HEK293 (cell line): ENCODE measurements at regions not wholly inside any gene's neighbourhood (a gene's known extent, or its start where the extent isn't known, plus 50 kb on each side); places are given as distances from the start of the nearest gene placed in this dataset.

Experiments used
- CTCF ChIA-PET: fragments of 350-600 bp; formaldehyde crosslinking; extraction: SDS; loops from one replicate; lab custom pipeline; 2021; ENCODE audit warnings: antibody characterized with exemption; lab: Yijun Ruan, JAX
- POLR2A ChIA-PET: fragments of 300-600 bp; formaldehyde crosslinking; extraction: SDS; loops from one replicate; lab custom pipeline; 2020; ENCODE audit warnings: antibody characterized with exemption, inconsistent platforms; lab: Yijun Ruan, JAX
- H3K27ac ChIP-seq: fragments of 200-500 bp; sonication (Bioruptor generic); 2 replicates; pipeline ENCODE4 v1.5.1; 2014; ENCODE audit warnings: low read depth, low read length, control low read depth, inconsistent platforms; ENCODE audit errors: extremely low read depth
- H3K36me3 ChIP-seq, 2 experiments: fragments of 200-500 bp in 1 of 2; sonication (Bioruptor generic) in 1 of 2; 1 replicate in 1 of 2; 2 replicates in 1 of 2; pipeline ENCODE4 v1.5.1; 2014 to 2017; ENCODE audit warnings: inconsistent platforms in 2 of 2, low read length in 2 of 2; ENCODE audit not compliant: control insufficient read depth in 2 of 2, insufficient read depth in 1 of 2
- H3K4me1 ChIP-seq: fragments of 200-500 bp; sonication (Bioruptor generic); 2 replicates; pipeline ENCODE4 v1.5.1; 2014; ENCODE audit warnings: mild to moderate bottlenecking, low read length, inconsistent platforms; ENCODE audit not compliant: control insufficient read depth, insufficient read depth
- H3K4me3 ChIP-seq: 2 replicates; pipeline ENCODE4 v1.5.1; 2011; ENCODE audit warnings: low read depth, mild to moderate bottlenecking, control low read depth, low read length, moderate library complexity
- H3K9me3 ChIP-seq: fragments of 200-500 bp; sonication (Bioruptor generic); 2 replicates; pipeline ENCODE4 v1.5.1; 2014; ENCODE audit warnings: low read depth, low read length, inconsistent platforms; ENCODE audit not compliant: control insufficient read depth, insufficient read depth
- HOXC10 ChIP-seq: sonication (generic); formaldehyde crosslinking; IDR thresholded peaks from 2 replicates; pipeline ENCODE4 v1.8.1; 2023; ENCODE audit warnings: mild to moderate bottlenecking, missing genetic modification reagents
- SP2 ChIP-seq: fragments of 450-650 bp; formaldehyde crosslinking; IDR thresholded peaks from 2 replicates; pipeline ENCODE4 v1.5.1; 2016; ENCODE audit warnings: missing biosample characterization, missing genetic modification characterization
- TCF7L2 ChIP-seq: IDR thresholded peaks from 2 replicates; pipeline ENCODE4 v1.6.1; 2011; ENCODE audit warnings: low read depth, mild to moderate bottlenecking, inconsistent platforms, low read length, moderate library complexity, borderline replicate concordance
- ZBTB21 ChIP-seq: fragments of 450-650 bp; formaldehyde crosslinking; IDR thresholded peaks from 2 replicates; pipeline ENCODE4 v1.5.1; 2017; ENCODE audit warnings: missing biosample characterization, missing genetic modification characterization
- ZBTB48 ChIP-seq: fragments of 450-650 bp; formaldehyde crosslinking; IDR thresholded peaks from 2 replicates; pipeline ENCODE4 v1.5.1; 2016; ENCODE audit warnings: missing biosample characterization, missing genetic modification characterization
- ZBTB7A ChIP-seq: fragments of 450-650 bp; formaldehyde crosslinking; IDR thresholded peaks from 2 replicates; pipeline ENCODE4 v1.5.1; 2016; ENCODE audit warnings: low read depth, missing biosample characterization, missing genetic modification characterization
- ZFP37 ChIP-seq: fragments of 450-650 bp; formaldehyde crosslinking; IDR thresholded peaks from 2 replicates; pipeline ENCODE4 v1.5.1; 2016; ENCODE audit warnings: missing biosample characterization, missing genetic modification characterization
- ZFP41 ChIP-seq: fragments of 450-650 bp; formaldehyde crosslinking; IDR thresholded peaks from 2 replicates; pipeline ENCODE4 v1.5.1; 2016; ENCODE audit warnings: missing biosample characterization, missing genetic modification characterization, borderline replicate concordance
- ZFP69B ChIP-seq: fragments of 450-650 bp; formaldehyde crosslinking; IDR thresholded peaks from 2 replicates; pipeline ENCODE4 v1.5.1; 2016; ENCODE audit warnings: missing biosample characterization, missing genetic modification characterization
- ZNF138 ChIP-seq: fragments of 450-650 bp; formaldehyde crosslinking; IDR thresholded peaks from 2 replicates; pipeline ENCODE4 v1.5.1; 2016; ENCODE audit warnings: missing biosample characterization, missing genetic modification characterization, borderline replicate concordance
- ZNF146 ChIP-seq: fragments of 450-650 bp; formaldehyde crosslinking; IDR thresholded peaks from 2 replicates; pipeline ENCODE4 v1.5.1; 2016; ENCODE audit warnings: missing biosample characterization, missing genetic modification characterization
- ZNF16 ChIP-seq: fragments of 450-650 bp; formaldehyde crosslinking; IDR thresholded peaks from 2 replicates; pipeline ENCODE4 v1.5.1; 2016; ENCODE audit warnings: low read depth, missing biosample characterization, missing genetic modification characterization
- ZNF184 ChIP-seq: fragments of 450-650 bp; IDR thresholded peaks from 2 replicates; pipeline ENCODE4 v1.5.1; 2018; ENCODE audit warnings: missing biosample characterization, mild to moderate bottlenecking, missing genetic modification characterization
- ZNF2 ChIP-seq: fragments of 450-650 bp; formaldehyde crosslinking; IDR thresholded peaks from 2 replicates; pipeline ENCODE4 v1.5.1; 2016; ENCODE audit warnings: missing biosample characterization, missing genetic modification characterization
- ZNF24 ChIP-seq: fragments of 450-650 bp; formaldehyde crosslinking; IDR thresholded peaks from 2 replicates; pipeline ENCODE4 v1.5.1; 2016; ENCODE audit warnings: missing biosample characterization, missing genetic modification characterization
- ZNF266 ChIP-seq: fragments of 450-650 bp; formaldehyde crosslinking; IDR thresholded peaks from 2 replicates; pipeline ENCODE4 v1.5.1; 2016; ENCODE audit warnings: missing biosample characterization, missing genetic modification characterization, low read depth
- ZNF324 ChIP-seq: fragments of 450-650 bp; formaldehyde crosslinking; IDR thresholded peaks from 2 replicates; pipeline ENCODE4 v1.5.1; 2016; ENCODE audit warnings: missing biosample characterization, missing genetic modification characterization
- ZNF404 ChIP-seq: fragments of 450-650 bp; formaldehyde crosslinking; IDR thresholded peaks from 2 replicates; pipeline ENCODE4 v1.5.1; 2017; ENCODE audit warnings: missing biosample characterization, missing genetic modification characterization
- ZNF426 ChIP-seq: fragments of 450-650 bp; formaldehyde crosslinking; IDR thresholded peaks from 2 replicates; pipeline ENCODE4 v1.5.1; 2017; ENCODE audit warnings: missing biosample characterization, missing genetic modification characterization, mild to moderate bottlenecking, inconsistent platforms, moderate library complexity
- ZNF549 ChIP-seq: fragments of 450-650 bp; IDR thresholded peaks from 2 replicates; pipeline ENCODE4 v1.5.1; 2018; ENCODE audit warnings: missing biosample characterization, missing genetic modification characterization, mild to moderate bottlenecking, inconsistent platforms, moderate library complexity
- ZNF558 ChIP-seq: fragments of 450-650 bp; formaldehyde crosslinking; IDR thresholded peaks from 2 replicates; pipeline ENCODE4 v1.5.1; 2016; ENCODE audit warnings: missing biosample characterization, missing genetic modification characterization
- ZNF610 ChIP-seq: fragments of 450-650 bp; formaldehyde crosslinking; IDR thresholded peaks from 2 replicates; pipeline ENCODE4 v1.5.1; 2016; ENCODE audit warnings: missing biosample characterization, missing genetic modification characterization, borderline replicate concordance
- ZNF623 ChIP-seq: fragments of 450-650 bp; formaldehyde crosslinking; IDR thresholded peaks from 2 replicates; pipeline ENCODE4 v1.5.1; 2016; ENCODE audit warnings: missing biosample characterization, missing genetic modification characterization
- ZNF776 ChIP-seq: fragments of 450-650 bp; formaldehyde crosslinking; IDR thresholded peaks from 2 replicates; pipeline ENCODE4 v1.5.0; 2017; ENCODE audit warnings: missing biosample characterization, missing genetic modification characterization, borderline replicate concordance
- ZSCAN4 ChIP-seq: fragments of 450-650 bp; formaldehyde crosslinking; IDR thresholded peaks from 2 replicates; pipeline ENCODE4 v1.5.1; 2017; ENCODE audit warnings: missing biosample characterization, missing genetic modification characterization
- TF ChIP-seq, protein P1 (sequence below): fragments of 450-650 bp; formaldehyde crosslinking; IDR thresholded peaks from 2 replicates; pipeline ENCODE4 v1.5.1; 2016; ENCODE audit warnings: missing biosample characterization, missing genetic modification characterization, borderline replicate concordance
- TF ChIP-seq, protein P2 (sequence below): fragments of 450-650 bp; formaldehyde crosslinking; IDR thresholded peaks from 2 replicates; pipeline ENCODE4 v1.5.1; 2016; ENCODE audit warnings: missing biosample characterization, missing genetic modification characterization
- TF ChIP-seq, protein P3 (sequence below): fragments of 450-650 bp; formaldehyde crosslinking; optimal IDR thresholded peaks from 2 replicates; pipeline ENCODE3; 2016; ENCODE audit warnings: missing biosample characterization, mild to moderate bottlenecking, missing genetic modification characterization

- POLR2A ChIA-PET = no interaction called here
- no peak overlapping the region for H3K27ac ChIP-seq
- no peaks in the 10 kb centered on the region for H3K9me3 ChIP-seq
- CTCF ChIA-PET = no interaction called here
- H3K36me3 ChIP-seq = no peaks in the 10 kb centered on the region
- no peak overlapping the region for H3K4me3 ChIP-seq
- TF ChIP-seq ZNF184 (tag by site-specific recombination) (no peak), ZFP69B (tag by site-specific recombination) (no peak), ZNF610 (tag by site-specific recombination) (no peak), ZNF24 (tag by site-specific recombination) (no peak), ZNF324 (tag by site-specific recombination) (no peak), ZNF2 (tag by site-specific recombination) (no peak), ZBTB7A (tag by site-specific recombination) (no peak), ZNF138 (tag by site-specific recombination) (no peak), ZNF146 (tag by site-specific recombination) (no peak), HOXC10 (CRISPR knock-in tag) (no peak), SP2 (tag by site-specific recombination) (no peak), ZNF404 (tag by site-specific recombination) (no peak), ZFP41 (tag by site-specific recombination) (no peak), ZNF623 (no peak), ZBTB21 (no peak), ZNF16 (tag by site-specific recombination) (no peak), ZNF776 (tag by site-specific recombination) (no peak), TCF7L2 (no peak)
- TF ChIP-seq, protein P1, sequence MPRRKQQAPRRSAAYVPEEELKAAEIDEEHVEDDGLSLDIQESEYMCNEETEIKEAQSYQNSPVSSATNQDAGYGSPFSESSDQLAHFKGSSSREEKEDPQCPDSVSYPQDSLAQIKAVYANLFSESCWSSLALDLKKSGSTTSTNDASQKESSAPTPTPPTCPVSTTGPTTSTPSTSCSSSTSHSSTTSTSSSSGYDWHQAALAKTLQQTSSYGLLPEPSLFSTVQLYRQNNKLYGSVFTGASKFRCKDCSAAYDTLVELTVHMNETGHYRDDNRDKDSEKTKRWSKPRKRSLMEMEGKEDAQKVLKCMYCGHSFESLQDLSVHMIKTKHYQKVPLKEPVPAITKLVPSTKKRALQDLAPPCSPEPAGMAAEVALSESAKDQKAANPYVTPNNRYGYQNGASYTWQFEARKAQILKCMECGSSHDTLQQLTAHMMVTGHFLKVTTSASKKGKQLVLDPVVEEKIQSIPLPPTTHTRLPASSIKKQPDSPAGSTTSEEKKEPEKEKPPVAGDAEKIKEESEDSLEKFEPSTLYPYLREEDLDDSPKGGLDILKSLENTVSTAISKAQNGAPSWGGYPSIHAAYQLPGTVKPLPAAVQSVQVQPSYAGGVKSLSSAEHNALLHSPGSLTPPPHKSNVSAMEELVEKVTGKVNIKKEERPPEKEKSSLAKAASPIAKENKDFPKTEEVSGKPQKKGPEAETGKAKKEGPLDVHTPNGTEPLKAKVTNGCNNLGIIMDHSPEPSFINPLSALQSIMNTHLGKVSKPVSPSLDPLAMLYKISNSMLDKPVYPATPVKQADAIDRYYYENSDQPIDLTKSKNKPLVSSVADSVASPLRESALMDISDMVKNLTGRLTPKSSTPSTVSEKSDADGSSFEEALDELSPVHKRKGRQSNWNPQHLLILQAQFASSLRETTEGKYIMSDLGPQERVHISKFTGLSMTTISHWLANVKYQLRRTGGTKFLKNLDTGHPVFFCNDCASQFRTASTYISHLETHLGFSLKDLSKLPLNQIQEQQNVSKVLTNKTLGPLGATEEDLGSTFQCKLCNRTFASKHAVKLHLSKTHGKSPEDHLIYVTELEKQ = no peak
- TF ChIP-seq, protein P2, sequence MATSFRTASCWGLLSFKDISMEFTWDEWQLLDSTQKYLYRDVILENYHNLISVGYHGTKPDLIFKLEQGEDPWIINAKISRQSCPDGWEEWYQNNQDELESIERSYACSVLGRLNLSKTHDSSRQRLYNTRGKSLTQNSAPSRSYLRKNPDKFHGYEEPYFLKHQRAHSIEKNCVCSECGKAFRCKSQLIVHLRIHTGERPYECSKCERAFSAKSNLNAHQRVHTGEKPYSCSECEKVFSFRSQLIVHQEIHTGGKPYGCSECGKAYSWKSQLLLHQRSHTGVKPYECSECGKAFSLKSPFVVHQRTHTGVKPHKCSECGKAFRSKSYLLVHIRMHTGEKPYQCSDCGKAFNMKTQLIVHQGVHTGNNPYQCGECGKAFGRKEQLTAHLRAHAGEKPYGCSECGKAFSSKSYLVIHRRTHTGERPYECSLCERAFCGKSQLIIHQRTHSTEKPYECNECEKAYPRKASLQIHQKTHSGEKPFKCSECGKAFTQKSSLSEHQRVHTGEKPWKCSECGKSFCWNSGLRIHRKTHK (tag by site-specific recombination) = no peak
- H3K4me1 ChIP-seq = 0 out of 2 replicates have a peak, but pooled peaks cover 2% of the 10 kb centered on the region
These were observed 83.1 kb downstream of the PTCHD4 start for GRCh38 chr6:48027704-48028435.

DNA sequence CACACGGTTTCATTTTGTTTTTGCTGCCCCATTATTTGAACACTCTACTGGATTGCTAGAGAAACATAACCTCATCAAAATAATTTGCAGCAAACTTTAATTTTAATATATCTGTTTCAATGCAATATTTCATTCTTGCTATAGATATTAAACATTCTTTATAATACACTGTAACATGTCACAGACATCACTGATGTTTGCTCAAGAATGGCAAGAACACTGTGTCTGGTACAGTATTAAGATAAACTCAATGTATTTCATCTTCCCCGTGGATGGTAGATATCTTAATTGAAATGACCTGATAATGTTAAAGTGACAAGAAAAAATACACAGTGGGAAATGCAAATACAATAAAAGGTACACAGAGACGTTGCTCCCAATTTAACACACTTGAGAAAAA is 86.0 kb downstream of the PTCHD4 start:
- no peak overlapping the region for H3K4me3 ChIP-seq
- ChIA-PET CTCF (interaction anchor here (1.2 kb wide), 1 partner anchor 394 kb away, joined by 3 read pairs; no protein-coding TSS in a partner anchor), POLR2A (no interaction called here)
- no peak overlapping the region for H3K27ac ChIP-seq
- no peaks in the 10 kb centered on the region for H3K4me1 ChIP-seq
- no peaks in the 10 kb centered on the region for H3K9me3 ChIP-seq
- no peaks in the 10 kb centered on the region for H3K36me3 ChIP-seq
- TF ChIP-seq, protein P3, sequence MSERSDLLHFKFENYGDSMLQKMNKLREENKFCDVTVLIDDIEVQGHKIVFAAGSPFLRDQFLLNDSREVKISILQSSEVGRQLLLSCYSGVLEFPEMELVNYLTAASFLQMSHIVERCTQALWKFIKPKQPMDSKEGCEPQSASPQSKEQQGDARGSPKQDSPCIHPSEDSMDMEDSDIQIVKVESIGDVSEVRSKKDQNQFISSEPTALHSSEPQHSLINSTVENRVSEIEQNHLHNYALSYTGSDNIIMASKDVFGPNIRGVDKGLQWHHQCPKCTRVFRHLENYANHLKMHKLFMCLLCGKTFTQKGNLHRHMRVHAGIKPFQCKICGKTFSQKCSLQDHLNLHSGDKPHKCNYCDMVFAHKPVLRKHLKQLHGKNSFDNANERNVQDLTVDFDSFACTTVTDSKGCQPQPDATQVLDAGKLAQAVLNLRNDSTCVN (tag by site-specific recombination) = no peak
- TF ChIP-seq ZBTB48 (tag by site-specific recombination) = no peak
- TF ChIP-seq ZFP37 (tag by site-specific recombination) = no peak
- TF ChIP-seq ZNF266 (tag by site-specific recombination) = no peak
- TF ChIP-seq ZSCAN4 (tag by site-specific recombination) = no peak
- no peak for TF ChIP-seq ZNF426
- TF ChIP-seq ZNF558 (tag by site-specific recombination) = no peak
- TF ChIP-seq ZNF549 (tag by site-specific recombination) = no peak
